ENCODE measurements at regions not wholly inside any gene's neighbourhood (a gene's known extent, or its start where the extent isn't known, plus 50 kb on each side); places are given as distances from the start of the nearest gene placed in this dataset.

DNA sequence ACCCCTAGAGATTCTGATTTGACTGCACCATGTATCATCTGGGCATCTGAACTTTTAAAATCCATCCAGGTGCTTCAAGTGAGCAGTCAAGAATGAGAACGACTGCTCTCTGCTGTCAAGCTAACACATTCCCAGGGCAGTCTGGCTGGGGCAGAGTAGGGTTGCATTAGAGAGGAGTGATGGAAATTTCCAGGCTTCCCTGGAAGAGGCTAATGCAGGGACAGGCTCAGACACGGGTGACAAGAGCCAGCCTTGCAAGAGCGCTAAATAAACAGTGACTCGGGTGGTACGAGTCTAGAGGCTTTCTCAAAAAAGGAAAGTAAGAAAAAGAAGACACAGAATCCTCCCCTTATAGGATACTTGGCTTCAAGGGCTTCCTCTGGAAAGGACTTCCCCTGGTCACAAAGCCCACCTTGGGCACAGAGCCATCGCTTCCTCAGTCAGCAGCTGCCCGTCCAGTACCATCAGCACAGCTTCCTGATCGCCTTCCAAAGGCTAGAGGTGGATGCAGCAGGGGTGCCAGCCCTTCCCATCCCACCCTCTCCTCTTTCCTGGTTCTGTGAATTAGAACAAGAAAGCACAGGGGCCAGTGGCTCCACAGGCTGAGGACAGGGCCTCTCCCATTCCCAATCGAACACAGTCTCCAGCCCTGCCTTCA, 177.4 kb upstream of the RREB1 start:
- no peak overlapping the region for H3K4me3 ChIP-seq (ENCODE audit: low read length)
- DNase-seq (ENCODE audit: low read depth) = no peak
- no peak for TF ChIP-seq CTCF (conservative IDR thresholded peaks at IDR 0.05; ENCODE audit: low read length)

GRCh38 chr6:6931071-6932025, 176.4 kb upstream of the RREB1 start:
- DNase-seq (ENCODE audit: low read depth) = no peak
- TF ChIP-seq CTCF (conservative IDR thresholded peaks at IDR 0.05; ENCODE audit: low read length) = no peak
- H3K4me3 ChIP-seq (ENCODE audit: low read length) = no peak overlapping the region

GRCh38 chr6:6932341-6932740, 175.4 kb upstream of the RREB1 start:
- H3K4me3 ChIP-seq (ENCODE audit: low read length) = no peak overlapping the region
- no peak for TF ChIP-seq CTCF (conservative IDR thresholded peaks at IDR 0.05; ENCODE audit: low read length)
- no peak for DNase-seq (ENCODE audit: low read depth)

- no peak for DNase-seq (ENCODE audit: low read depth)
- TF ChIP-seq CTCF (conservative IDR thresholded peaks at IDR 0.05; ENCODE audit: low read length) = no peak
- no peak overlapping the region for H3K4me3 ChIP-seq (ENCODE audit: low read length)
Observed at GRCh38 chr6:6932968-6933367, 174.8 kb upstream of the RREB1 start.

DNA sequence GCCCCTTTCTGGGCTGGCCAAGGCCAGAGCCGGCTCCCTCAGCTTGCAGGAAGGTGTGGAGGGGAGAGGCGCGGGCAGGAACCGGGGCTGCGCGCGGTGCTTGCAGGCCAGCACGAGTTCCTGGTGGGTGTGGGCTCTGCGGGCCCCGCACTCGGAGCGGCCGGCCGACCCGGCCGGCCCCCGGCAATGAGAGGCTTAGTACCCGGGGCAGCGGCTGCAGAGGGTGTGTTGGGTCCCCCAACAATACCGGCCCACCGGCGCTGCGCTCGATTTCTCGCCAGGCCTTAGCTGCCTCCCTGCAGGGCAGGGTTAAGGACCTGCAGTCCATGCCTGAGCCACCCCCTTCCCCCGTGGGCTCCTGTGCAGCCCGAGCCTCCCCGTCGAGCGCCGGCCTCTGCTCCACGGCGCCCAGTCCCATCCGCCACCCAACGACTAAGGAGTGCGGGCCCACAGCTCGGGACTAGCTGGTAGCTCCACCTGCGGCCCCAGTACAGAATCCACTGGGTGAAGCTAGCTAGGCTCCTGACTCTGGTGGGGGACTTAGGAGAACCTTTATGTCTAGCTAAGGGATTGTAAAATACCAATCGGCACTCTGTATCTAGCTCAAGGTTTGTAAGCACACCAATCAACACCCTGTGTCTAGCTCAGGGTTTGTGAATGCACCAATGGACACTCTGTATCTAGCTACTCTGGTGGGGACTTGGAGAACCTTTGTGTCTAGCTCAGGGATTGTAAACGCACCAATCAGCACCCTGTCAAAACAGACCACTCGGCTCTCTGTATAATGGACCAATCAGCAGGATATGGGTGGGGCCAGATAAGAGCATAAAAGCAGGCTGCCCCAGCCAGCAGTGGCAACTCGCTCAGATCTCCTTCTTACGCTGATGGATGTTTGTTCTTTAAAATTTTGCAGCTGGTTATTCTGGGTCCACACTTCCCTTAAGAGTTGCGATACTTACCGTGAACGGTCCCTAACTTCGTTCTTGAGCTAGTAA, 167.4 kb upstream of the RREB1 start:
- no peak for DNase-seq (ENCODE audit: low read depth)
- TF ChIP-seq CTCF (conservative IDR thresholded peaks at IDR 0.05; ENCODE audit: low read length) = no peak
- no peak overlapping the region for H3K4me3 ChIP-seq (ENCODE audit: low read length)

DNA sequence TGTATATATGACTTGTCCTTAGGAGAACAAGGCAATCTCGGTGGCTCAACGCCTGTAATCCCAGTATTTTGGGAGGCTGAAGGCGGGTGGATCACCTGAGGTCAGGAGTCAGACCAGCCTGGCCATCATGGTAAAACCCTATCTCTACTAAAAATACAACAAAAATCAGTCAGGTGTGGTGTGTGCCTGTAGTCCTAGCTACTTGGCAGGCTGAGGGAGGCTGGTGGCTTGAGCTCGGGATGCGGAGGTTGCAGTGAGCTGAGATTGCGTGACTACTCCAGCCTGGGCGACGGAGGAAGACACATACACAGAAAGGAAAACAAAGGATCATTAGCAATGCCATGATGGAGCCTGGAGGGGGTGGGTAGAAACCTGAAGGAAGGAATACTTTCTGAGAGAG, 166.6 kb upstream of the RREB1 start:
- no peak for TF ChIP-seq CTCF (conservative IDR thresholded peaks at IDR 0.05; ENCODE audit: low read length)
- H3K4me3 ChIP-seq (ENCODE audit: low read length) = no peak overlapping the region
- no peak for DNase-seq (ENCODE audit: low read depth)

All from AG10803 (cell line).